ENCODE measurements at regions not wholly inside any gene's neighbourhood (a gene's known extent, or its start where the extent isn't known, plus 50 kb on each side); places are given as distances from the start of the nearest gene placed in this dataset.

GRCh38 chr9:81815781-81816180, 112.4 kb upstream of the SPATA31D4 start:
- Histone ChIP-seq H3K9me3 (replicated peaks; ENCODE audit: control insufficient read depth, insufficient read depth, low read length) (no peaks in the 10 kb centered on the region), H3K9me1 (replicated peaks; ENCODE audit: control insufficient read depth, extremely low read depth, insufficient read depth, low read length) (no peaks in the 10 kb centered on the region), H4K20me1 (replicated peaks; ENCODE audit: control insufficient read depth, extremely low read depth, insufficient read depth, low read length) (no peaks in the 10 kb centered on the region), H3K4me3 (replicated peaks in 1 of 3; ENCODE audit: insufficient read depth in 1 of 3, low read depth in 1 of 3, low read length in 3 of 3) (no peak overlapping the region), H3K27me3 (ENCODE audit: control insufficient read depth in 2 of 2, insufficient read depth in 2 of 2, low read length in 2 of 2) (no peaks in the 10 kb centered on the region), H3K36me3 (ENCODE audit: control insufficient read depth in 2 of 2, extremely low read depth in 1 of 2, insufficient read depth in 2 of 2, low read length in 2 of 2) (no peaks in the 10 kb centered on the region), H3K79me2 (ENCODE audit: control insufficient read depth, insufficient read depth, low read length) (no peaks in the 10 kb centered on the region), H3K27ac (ENCODE audit: insufficient read depth, low read depth, low read length) (no peak overlapping the region), H3K9ac (replicated peaks; ENCODE audit: extremely low read depth, insufficient read depth, low read length) (no peak overlapping the region), H3K4me2 (ENCODE audit: insufficient read depth, low read length) (no peak overlapping the region), H3K4me1 (ENCODE audit: control insufficient read depth, extremely low read depth, insufficient read depth, low read length) (peaks cover 21% of the 10 kb centered on the region), H2AFZ (ENCODE audit: low read depth, low read length) (no peak overlapping the region)
- BruUV-seq (replicated peaks), result no TSS peak
- ChIA-PET CTCF (no interaction called here), POLR2A (no interaction called here)
- FAIRE-seq (no peak), DNase-seq (ENCODE audit: low read depth, low spot score) (no peak)
- intact Hi-C loops (cut with micrococcal nuclease) (loop anchor here (1.0 to 2.0 kb wide), 5 partner anchors 8 to 126 kb away; partner anchors contain the start of gene TLE1), dilution Hi-C loops (cut with MboI; ENCODE audit: extremely low pct_ligation_motif_present, low sequenced_read_pairs) (no loop called here)
- TF ChIP-seq EZH2 (IDR thresholded peaks at IDR 0.05; ENCODE audit: borderline replicate concordance, low read depth, low read length, severe bottlenecking) (no peak), MAX (IDR thresholded peaks at IDR 0.05; ENCODE audit: insufficient read depth, insufficient read length) (no peak), CTCF (IDR thresholded peaks at IDR 0.05; ENCODE audit: extremely low read depth in 1 of 2, insufficient read depth in 1 of 2, low read depth in 1 of 2, low read length in 2 of 2) (no peak), JUN (IDR thresholded peaks at IDR 0.05; ENCODE audit: borderline replicate concordance, insufficient read depth, insufficient read length, low read depth) (no peak), MYC (IDR thresholded peaks at IDR 0.05; ENCODE audit: low read depth, low read length) (no peak), POLR2A (IDR thresholded peaks at IDR 0.05; ENCODE audit: low read depth, low read length) (no peak), POLR2AphosphoS5 (IDR thresholded peaks at IDR 0.05; ENCODE audit: insufficient read depth, low read depth, low read length) (no peak), FOS (IDR thresholded peaks at IDR 0.05; ENCODE audit: borderline replicate concordance, insufficient read depth, low read length) (no peak), GATA2 (IDR thresholded peaks at IDR 0.05; ENCODE audit: insufficient read depth, insufficient read length, low read depth, low read length) (no peak)

All from endothelial cell of umbilical vein (primary cell).